BLaER1 treated with 17β-estradiol and CSF1 and Interleukin-3, amounts not matched to agents 10 nM and 100 nM (cell line): ENCODE measurements at regions not wholly inside any gene's neighbourhood (a gene's known extent, or its start where the extent isn't known, plus 50 kb on each side); places are given as distances from the start of the nearest gene placed in this dataset.
"Not testable (repeated sequence)": the region's sequence is repeated elsewhere in the genome, so short reads cannot be mapped to it uniquely, and the experiment has no call there.

Experiments
- H3K27ac ChIP-seq, 11 experiments: shearing (Covaris generic); formaldehyde crosslinking; 2 replicates each; pipeline ENCODE4 v1.8.1; 2022
- H3K27me3 ChIP-seq, 11 experiments: shearing (Covaris generic); formaldehyde crosslinking; 2 replicates each; pipeline ENCODE4 v1.8.1; 2022
- H3K36me3 ChIP-seq, 11 experiments: shearing (Covaris generic); formaldehyde crosslinking; 2 replicates each; pipeline ENCODE4 v1.8.1; 2022
- H3K4me1 ChIP-seq, 10 experiments: shearing (Covaris generic); formaldehyde crosslinking; 2 replicates each; pipeline ENCODE4 v1.8.1; 2022
- H3K4me2 ChIP-seq, 11 experiments: shearing (Covaris generic); formaldehyde crosslinking; 2 replicates each; pipeline ENCODE4 v1.8.1; 2022
- H3K4me3 ChIP-seq, 10 experiments: shearing (Covaris generic); formaldehyde crosslinking; 2 replicates each; pipeline ENCODE4 v1.8.1; 2022
- H3K9ac ChIP-seq, 11 experiments: shearing (Covaris generic); formaldehyde crosslinking; 2 replicates each; pipeline ENCODE4 v1.8.1; 2022
- H3K9me3 ChIP-seq, 11 experiments: shearing (Covaris generic); formaldehyde crosslinking; replicated peaks in 1 of 11; 2 replicates each; pipeline ENCODE4 v1.8.1; 2022
- H4K20me1 ChIP-seq, 11 experiments: shearing (Covaris generic); formaldehyde crosslinking; 2 replicates each; pipeline ENCODE4 v1.8.1; 2022
- Cebpa-rat ChIP-seq, 11 experiments: shearing (Covaris generic); IDR thresholded peaks; 2 replicates each; pipeline ENCODE4 v1.8.1; 2022

DNA sequence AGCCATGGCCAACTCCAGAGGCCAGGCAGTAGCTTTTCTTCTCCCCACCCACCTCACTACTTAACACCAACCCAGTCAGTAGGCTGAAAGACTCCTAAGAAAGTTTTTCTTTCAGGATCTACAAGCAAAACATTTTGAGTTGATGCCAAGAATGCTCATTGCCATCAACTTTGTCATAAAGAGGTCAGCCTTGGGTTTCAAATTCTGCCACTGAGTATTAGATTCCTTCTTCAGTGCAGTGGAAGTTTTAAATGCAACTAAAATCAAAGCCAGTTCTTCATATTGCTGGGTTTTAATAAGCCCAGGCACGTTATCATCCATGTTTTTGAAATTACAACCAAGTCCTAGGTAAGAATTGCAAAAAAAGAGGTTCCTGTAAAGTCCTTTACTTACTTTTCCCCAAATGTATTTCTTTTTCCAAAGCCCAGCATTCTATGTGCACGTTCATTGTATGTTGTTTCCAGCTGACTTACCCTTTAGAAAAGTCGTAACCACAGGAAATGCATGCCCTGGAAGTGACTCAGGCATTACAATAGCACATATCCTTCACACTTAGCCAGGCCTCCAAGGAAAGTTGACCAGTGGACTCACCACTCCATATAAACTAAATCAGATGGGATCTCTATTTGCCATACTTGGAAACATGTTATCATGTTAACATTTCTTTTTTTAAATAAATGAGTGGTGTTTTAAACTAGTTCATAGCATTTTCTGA lies 229.9 kb downstream of the SOX3 start:
- Histone ChIP-seq H3K27me3 (peaks cover 55 to 92% (median 86%) of the 10 kb centered on the region in 11 experiments; a peak in 21 of 22 replicates), H3K27ac (no peak overlapping the region), H3K4me1 (peaks cover 0 to 5% (median 0%) of the 10 kb centered on the region in 10 experiments; a peak in 2 of 20 replicates), H3K36me3 (no peaks in the 10 kb centered on the region), H3K9me3 (peaks cover 0 to 20% (median 10%) of the 10 kb centered on the region in 11 experiments; a peak in 17 of 22 replicates), H3K9ac (no peak overlapping the region), H3K4me2 (no peak overlapping the region), H4K20me1 (no peaks in the 10 kb centered on the region), H3K4me3 (no peak overlapping the region)
- TF ChIP-seq Cebpa-rat (IDR thresholded peaks at IDR 0.05) = no peak

DNA sequence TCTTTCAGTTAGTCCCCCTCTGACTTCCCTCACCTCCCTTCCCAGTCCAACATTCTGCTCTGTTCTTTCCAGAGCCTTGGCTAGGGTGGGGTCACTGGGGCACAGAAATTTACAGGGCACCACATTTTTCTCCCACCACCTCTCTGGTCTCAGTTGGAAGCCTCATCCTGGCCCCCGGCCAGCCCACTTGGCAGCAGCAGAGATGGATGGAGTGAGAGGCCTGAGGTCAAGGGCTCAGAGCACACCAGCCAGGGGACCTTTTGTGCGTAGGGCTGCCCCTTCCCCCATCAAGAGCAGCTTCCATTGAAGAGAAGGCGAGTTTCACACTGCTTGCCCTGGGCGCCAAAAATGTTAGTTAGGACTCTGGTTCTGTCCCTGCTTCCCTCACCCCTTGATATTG lies 230.9 kb downstream of the SOX3 start:
- Histone ChIP-seq H4K20me1 (no peaks in the 10 kb centered on the region), H3K4me3 (no peak overlapping the region), H3K27me3 (peaks cover 54 to 91% (median 80%) of the 10 kb centered on the region in 11 experiments; a peak in 21 of 22 replicates), H3K9me3 (peaks cover 0 to 24% (median 10%) of the 10 kb centered on the region in 11 experiments; a peak in 17 of 22 replicates), H3K4me1 (peaks cover 0 to 5% (median 0%) of the 10 kb centered on the region in 10 experiments; a peak in 2 of 20 replicates), H3K9ac (no peak overlapping the region), H3K4me2 (no peak overlapping the region), H3K36me3 (no peaks in the 10 kb centered on the region), H3K27ac (no peak overlapping the region)
- TF ChIP-seq Cebpa-rat (IDR thresholded peaks at IDR 0.05) = no peak

DNA sequence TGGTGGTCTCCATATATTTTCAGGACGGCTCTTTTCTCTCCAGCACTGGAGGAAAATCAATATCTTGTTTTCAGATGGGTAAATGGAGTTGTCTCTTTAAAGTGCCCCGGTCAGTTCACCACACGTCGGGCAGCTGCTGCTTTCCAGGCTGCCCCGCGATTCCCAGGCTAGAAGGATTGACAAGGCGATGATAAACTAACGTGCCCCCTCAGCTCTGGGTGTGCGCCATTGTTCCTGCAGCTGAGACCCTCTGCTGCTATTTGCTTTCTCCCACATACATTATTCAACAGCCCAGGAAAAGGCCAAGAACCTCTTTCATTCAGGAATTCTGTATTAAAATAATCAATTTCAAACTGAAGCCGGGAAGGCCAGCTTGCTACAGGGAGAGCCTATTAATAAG lies 254.5 kb downstream of the SOX3 start:
- Histone ChIP-seq H3K27me3 (peaks cover 81 to 100% (median 94%) of the 10 kb centered on the region in 11 experiments), H4K20me1 (no peaks in the 10 kb centered on the region; a peak in 1 of 22 replicates), H3K36me3 (no peaks in the 10 kb centered on the region), H3K4me1 (no peaks in the 10 kb centered on the region), H3K27ac (no peak overlapping the region), H3K4me3 (no peak overlapping the region), H3K9me3 (peaks cover 0 to 14% (median 6%) of the 10 kb centered on the region in 11 experiments; a peak in 8 of 22 replicates), H3K4me2 (no peak overlapping the region), H3K9ac (no peak overlapping the region)
- TF ChIP-seq Cebpa-rat (IDR thresholded peaks at IDR 0.05) = no peak

- H3K27ac ChIP-seq = no peak overlapping the region
- no peaks in the 10 kb centered on the region for H3K36me3 ChIP-seq
- H3K4me2 ChIP-seq = no peak overlapping the region
- no peaks in the 10 kb centered on the region for H3K4me1 ChIP-seq
- TF ChIP-seq Cebpa-rat (IDR thresholded peaks at IDR 0.05) = no peak
- peaks cover 81 to 100% (median 96%) of the 10 kb centered on the region in 11 experiments for H3K27me3 ChIP-seq
- no peaks in the 10 kb centered on the region; a peak in 1 of 22 replicates for H4K20me1 ChIP-seq
- H3K9ac ChIP-seq = no peak overlapping the region
- 0 out of 22 replicates have a peak, but pooled peaks cover 0 to 2% (median 0%) of the 10 kb centered on the region in 11 experiments for H3K9me3 ChIP-seq
- no peak overlapping the region for H3K4me3 ChIP-seq
Observed at GRCh38 chrX:140249088-140249487, 255.8 kb downstream of the SOX3 start.

- Histone ChIP-seq H3K27ac (no peak overlapping the region), H3K9ac (no peak overlapping the region), H3K4me3 (no peak overlapping the region)
Observed at GRCh38 chrX:140229191-140229590, 263.9 kb upstream of the CXorf66 start.

GRCh38 chrX:140226037-140226436 lies 260.7 kb upstream of the CXorf66 start:
- not testable (repeated sequence) for H3K9me3 ChIP-seq, H3K4me1 ChIP-seq, H3K4me3 ChIP-seq, H3K27ac ChIP-seq, H3K9ac ChIP-seq, H4K20me1 ChIP-seq, H3K4me2 ChIP-seq, H3K36me3 ChIP-seq
- H3K27me3 ChIP-seq = peaks cover 34 to 83% (median 69%) of the 10 kb centered on the region in 11 experiments; a peak in 21 of 22 replicates

More at GRCh38 chrX:140229191-140229590, 263.9 kb upstream of the CXorf66 start:
- H3K4me1 ChIP-seq = no peaks in the 10 kb centered on the region
- peaks cover 41 to 77% (median 66%) of the 10 kb centered on the region in 11 experiments; a peak in 21 of 22 replicates for H3K27me3 ChIP-seq
- TF ChIP-seq Cebpa-rat (IDR thresholded peaks at IDR 0.05) = no peak
- no peaks in the 10 kb centered on the region for H3K36me3 ChIP-seq
- H4K20me1 ChIP-seq = no peaks in the 10 kb centered on the region
- peaks cover 0 to 16% (median 8%) of the 10 kb centered on the region in 11 experiments; a peak in 14 of 22 replicates for H3K9me3 ChIP-seq
- H3K4me2 ChIP-seq = no peak overlapping the region

DNA sequence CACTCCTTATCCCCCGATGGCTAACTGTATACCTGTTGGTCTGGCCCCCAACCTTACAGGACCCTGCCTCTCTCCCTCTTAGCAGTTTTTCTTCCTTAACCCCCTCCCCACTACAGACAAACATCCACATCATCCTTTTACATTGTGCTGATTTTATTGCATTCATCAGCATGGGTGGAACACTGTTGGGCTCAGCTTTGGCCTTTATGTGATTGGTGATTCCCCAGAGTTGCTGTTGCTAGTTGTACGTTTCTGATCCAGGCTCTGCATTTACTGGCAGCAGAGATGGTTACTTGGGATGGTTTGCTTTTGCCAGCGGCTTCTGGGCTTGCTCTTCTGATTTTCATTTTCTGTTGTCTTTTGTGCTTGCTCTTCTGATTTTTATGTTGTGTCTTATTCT lies 250.6 kb upstream of the CXorf66 start:
- not testable (repeated sequence) for H3K4me2 ChIP-seq, H4K20me1 ChIP-seq, H3K4me3 ChIP-seq, H3K27ac ChIP-seq, H3K9ac ChIP-seq, H3K36me3 ChIP-seq, H3K4me1 ChIP-seq, H3K9me3 ChIP-seq
- peaks cover 0 to 40% (median 26%) of the 10 kb centered on the region in 11 experiments; a peak in 19 of 22 replicates for H3K27me3 ChIP-seq

DNA sequence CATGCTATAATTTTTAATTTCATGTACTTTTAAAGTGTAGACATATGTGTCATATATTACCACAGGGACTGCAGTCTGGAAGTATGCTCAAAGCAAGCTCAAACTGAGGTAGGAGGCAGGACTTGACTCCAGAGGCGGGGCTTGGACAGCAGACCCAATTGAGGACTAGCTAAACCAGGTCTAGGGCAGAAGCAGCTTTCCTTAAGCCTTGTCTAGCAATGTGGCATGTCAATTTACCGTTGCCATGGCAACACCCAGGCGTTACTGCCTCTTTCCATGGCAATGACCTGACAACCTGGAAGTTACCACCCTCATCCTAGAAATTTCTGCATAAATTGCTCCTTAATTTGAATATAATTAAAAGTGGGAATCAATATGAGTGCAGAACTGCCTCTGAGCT lies 249.2 kb upstream of the CXorf66 start:
- not testable (repeated sequence) for H3K9ac ChIP-seq, H4K20me1 ChIP-seq, H3K4me3 ChIP-seq, H3K4me1 ChIP-seq, H3K9me3 ChIP-seq, H3K27ac ChIP-seq, H3K4me2 ChIP-seq, H3K36me3 ChIP-seq
- peaks cover 9 to 52% (median 38%) of the 10 kb centered on the region in 11 experiments for H3K27me3 ChIP-seq

DNA sequence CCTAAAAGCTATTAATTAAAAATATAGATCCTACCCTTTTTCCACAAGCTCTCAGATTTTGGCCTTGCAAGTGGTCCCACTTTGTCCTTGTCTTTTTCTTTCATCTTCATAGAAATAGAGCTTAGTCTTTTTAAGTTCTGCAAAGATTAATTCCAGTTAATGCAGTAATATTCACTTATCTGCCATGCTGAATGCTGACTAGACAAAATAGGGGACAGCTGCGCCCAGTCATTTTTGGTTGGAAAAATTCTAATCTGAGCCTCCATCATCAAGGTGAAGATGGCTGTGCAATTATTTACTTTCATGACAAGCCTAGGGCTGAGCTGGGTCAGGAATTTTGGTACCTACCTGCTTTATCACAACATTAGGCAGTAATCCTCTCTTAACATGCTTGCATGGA lies 241.3 kb upstream of the CXorf66 start:
- Histone ChIP-seq H3K4me2 (no peak overlapping the region), H3K27ac (no peak overlapping the region), H3K9ac (no peak overlapping the region), H3K4me1 (no peaks in the 10 kb centered on the region), H3K27me3 (peaks cover 60 to 92% (median 80%) of the 10 kb centered on the region in 11 experiments), H3K9me3 (no peaks in the 10 kb centered on the region; a peak in 1 of 22 replicates), H4K20me1 (no peaks in the 10 kb centered on the region; a peak in 1 of 22 replicates), H3K36me3 (no peaks in the 10 kb centered on the region), H3K4me3 (no peak overlapping the region)
- TF ChIP-seq Cebpa-rat (IDR thresholded peaks at IDR 0.05) = no peak
